ENCODE measurements at regions not wholly inside any gene's neighbourhood (a gene's known extent, or its start where the extent isn't known, plus 50 kb on each side); places are given as distances from the start of the nearest gene placed in this dataset.

DNA sequence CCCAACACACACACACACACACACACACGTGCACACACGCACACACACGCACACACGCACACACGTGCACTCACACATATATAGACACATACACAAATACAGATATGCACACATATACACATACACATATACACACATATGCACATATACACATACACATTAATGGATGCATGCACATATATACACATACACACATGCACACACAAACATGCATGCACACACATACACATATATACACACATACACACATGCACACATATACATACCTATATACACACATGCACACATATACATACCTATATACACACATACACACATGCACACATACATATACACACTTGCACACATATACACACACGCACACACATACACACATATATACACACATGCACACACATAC is 312.4 kb upstream of the PFKP start:
- CTCF ChIA-PET: no interaction called here
- H3K36me3 ChIP-seq (replicated peaks in 1 of 2; ENCODE audit: control extremely low read depth in 1 of 2, control insufficient read depth in 1 of 2, extremely low read depth in 1 of 2, insufficient read depth in 2 of 2, low read length in 1 of 2): no peaks in the 10 kb centered on the region
- intact Hi-C loops (cut with micrococcal nuclease): no loop called here
- POLR2A ChIA-PET: no interaction called here
- H4K20me1 ChIP-seq (ENCODE audit: control insufficient read depth, insufficient read depth, low read length, poor library complexity, severe bottlenecking): no peaks in the 10 kb centered on the region
- peaks cover 3% of the 10 kb centered on the region for H3K27me3 Mint-ChIP-seq
- peaks cover 0 to 3% (median 0%) of the 10 kb centered on the region in 4 experiments for H3K27me3 ChIP-seq (replicated peaks in 1 of 4; ENCODE audit: control extremely low read depth in 1 of 4, control insufficient read depth in 3 of 4, insufficient read depth in 4 of 4, low read length in 3 of 4)
- WGBS (ENCODE audit: insufficient coverage): 48% methylated on average over 6 of the region's 6 CpGs
- H3K4me1 Mint-ChIP-seq: no peaks in the 10 kb centered on the region
- no peak overlapping the region for H3K27ac Mint-ChIP-seq
- H3K9me3 ChIP-seq (ENCODE audit: control extremely low read depth in 1 of 3, control insufficient read depth in 2 of 3, insufficient read depth in 1 of 3, low read length in 2 of 3): no peaks in the 10 kb centered on the region
- H3K9me3 Mint-ChIP-seq (ENCODE audit: insufficient read depth): no peaks in the 10 kb centered on the region
- H3K4me3 ChIP-seq (ENCODE audit: control extremely low read depth in 1 of 5, extremely low read depth in 1 of 5, insufficient read depth in 1 of 5, low read depth in 2 of 5, low read length in 4 of 5): no peak overlapping the region
- H3K27ac ChIP-seq (ENCODE audit: low read length in 2 of 2): no peak overlapping the region
- H2AFZ ChIP-seq (ENCODE audit: insufficient read depth, low read depth, low read length, poor library complexity, severe bottlenecking): no peak overlapping the region
- H3K79me2 ChIP-seq (ENCODE audit: control insufficient read depth, insufficient read depth, low read length): no peaks in the 10 kb centered on the region
- H3K4me2 ChIP-seq (replicated peaks; ENCODE audit: low read depth, low read length, poor library complexity, severe bottlenecking): no peak overlapping the region
- H3K4me3 Mint-ChIP-seq: no peak overlapping the region
- TF ChIP-seq, protein P1, sequence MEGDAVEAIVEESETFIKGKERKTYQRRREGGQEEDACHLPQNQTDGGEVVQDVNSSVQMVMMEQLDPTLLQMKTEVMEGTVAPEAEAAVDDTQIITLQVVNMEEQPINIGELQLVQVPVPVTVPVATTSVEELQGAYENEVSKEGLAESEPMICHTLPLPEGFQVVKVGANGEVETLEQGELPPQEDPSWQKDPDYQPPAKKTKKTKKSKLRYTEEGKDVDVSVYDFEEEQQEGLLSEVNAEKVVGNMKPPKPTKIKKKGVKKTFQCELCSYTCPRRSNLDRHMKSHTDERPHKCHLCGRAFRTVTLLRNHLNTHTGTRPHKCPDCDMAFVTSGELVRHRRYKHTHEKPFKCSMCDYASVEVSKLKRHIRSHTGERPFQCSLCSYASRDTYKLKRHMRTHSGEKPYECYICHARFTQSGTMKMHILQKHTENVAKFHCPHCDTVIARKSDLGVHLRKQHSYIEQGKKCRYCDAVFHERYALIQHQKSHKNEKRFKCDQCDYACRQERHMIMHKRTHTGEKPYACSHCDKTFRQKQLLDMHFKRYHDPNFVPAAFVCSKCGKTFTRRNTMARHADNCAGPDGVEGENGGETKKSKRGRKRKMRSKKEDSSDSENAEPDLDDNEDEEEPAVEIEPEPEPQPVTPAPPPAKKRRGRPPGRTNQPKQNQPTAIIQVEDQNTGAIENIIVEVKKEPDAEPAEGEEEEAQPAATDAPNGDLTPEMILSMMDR (IDR thresholded peaks at IDR 0.05): no peak
- no peak for TF ChIP-seq EZH2 (IDR thresholded peaks at IDR 0.05; ENCODE audit: borderline replicate concordance, insufficient read depth, low read depth, low read length, poor library complexity, severe bottlenecking)
- no peak overlapping the region for H3K9ac ChIP-seq (ENCODE audit: low read length)
- H3K4me1 ChIP-seq (ENCODE audit: control insufficient read depth in 2 of 2, insufficient read depth in 2 of 2, low read length in 2 of 2): no peaks in the 10 kb centered on the region
- no peak for DNase-seq
- no peak for ATAC-seq (ENCODE audit: low read depth)

DNA sequence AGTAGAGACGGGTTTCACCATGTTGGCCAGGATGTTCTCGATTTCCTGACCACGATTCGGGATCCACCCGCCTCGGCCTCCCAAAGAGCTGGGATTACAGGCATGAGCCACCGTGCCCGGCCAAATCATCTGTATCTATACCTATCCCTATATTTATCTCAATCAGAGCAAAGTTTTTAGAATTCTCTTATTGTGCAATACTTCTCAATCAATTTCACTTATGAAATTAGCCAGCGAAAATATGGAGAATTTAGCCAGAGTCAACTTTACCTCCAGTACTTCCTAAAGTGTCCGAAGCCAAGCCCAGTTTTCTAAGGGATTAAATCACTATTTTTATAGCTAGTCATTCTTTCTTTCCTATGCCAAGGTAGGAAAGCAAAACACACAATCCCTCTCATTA is 319.1 kb upstream of the PFKP start:
- Histone ChIP-seq H3K36me3 (replicated peaks in 1 of 2; ENCODE audit: control extremely low read depth in 1 of 2, control insufficient read depth in 1 of 2, extremely low read depth in 1 of 2, insufficient read depth in 2 of 2, low read length in 1 of 2) (no peaks in the 10 kb centered on the region), H3K4me1 (ENCODE audit: control insufficient read depth in 2 of 2, insufficient read depth in 2 of 2, low read length in 2 of 2) (no peaks in the 10 kb centered on the region), H3K4me3 (ENCODE audit: control extremely low read depth in 1 of 5, extremely low read depth in 1 of 5, insufficient read depth in 1 of 5, low read depth in 2 of 5, low read length in 4 of 5) (no peak overlapping the region), H3K9me3 (ENCODE audit: control extremely low read depth in 1 of 3, control insufficient read depth in 2 of 3, insufficient read depth in 1 of 3, low read length in 2 of 3) (no peaks in the 10 kb centered on the region), H3K27me3 (replicated peaks in 1 of 4; ENCODE audit: control extremely low read depth in 1 of 4, control insufficient read depth in 3 of 4, insufficient read depth in 4 of 4, low read length in 3 of 4) (no peaks in the 10 kb centered on the region), H3K27ac (ENCODE audit: low read length in 2 of 2) (no peak overlapping the region), H4K20me1 (ENCODE audit: control insufficient read depth, insufficient read depth, low read length, poor library complexity, severe bottlenecking) (no peaks in the 10 kb centered on the region), H3K9ac (ENCODE audit: low read length) (no peak overlapping the region), H3K4me2 (replicated peaks; ENCODE audit: low read depth, low read length, poor library complexity, severe bottlenecking) (no peak overlapping the region), H3K79me2 (ENCODE audit: control insufficient read depth, insufficient read depth, low read length) (no peaks in the 10 kb centered on the region), H2AFZ (ENCODE audit: insufficient read depth, low read depth, low read length, poor library complexity, severe bottlenecking) (no peak overlapping the region)
- ChIA-PET POLR2A (no interaction called here), CTCF (no interaction called here)
- no peak overlapping the region for H3K27ac Mint-ChIP-seq
- ATAC-seq (ENCODE audit: low read depth) (no peak), DNase-seq (no peak)
- 99% methylated on average over 9 of the region's 10 CpGs for WGBS (ENCODE audit: insufficient coverage)
- H3K4me3 Mint-ChIP-seq: no peak overlapping the region
- TF ChIP-seq, protein P1 (IDR thresholded peaks at IDR 0.05): no peak
- TF ChIP-seq EZH2 (IDR thresholded peaks at IDR 0.05; ENCODE audit: borderline replicate concordance, insufficient read depth, low read depth, low read length, poor library complexity, severe bottlenecking): no peak
- intact Hi-C loops (cut with micrococcal nuclease): no loop called here
- H3K9me3 Mint-ChIP-seq (ENCODE audit: insufficient read depth): no peaks in the 10 kb centered on the region
- H3K4me1 Mint-ChIP-seq: no peaks in the 10 kb centered on the region
- peaks cover 12% of the 10 kb centered on the region for H3K27me3 Mint-ChIP-seq

Measured in B cell (primary cell).